Loucy (cell line): ENCODE measurements at regions not wholly inside any gene's neighbourhood (a gene's known extent, or its start where the extent isn't known, plus 50 kb on each side); places are given as distances from the start of the nearest gene placed in this dataset.

Experiments
- H2AFZ ChIP-seq: fragments of 200-600 bp; sonication (generic); 2 replicates; pipeline ENCODE4 v1.6.0; 2016; ENCODE audit warnings: antibody characterized with exemption, mild to moderate bottlenecking, low read length, moderate library complexity
- H3F3A ChIP-seq: fragments of 200-600 bp; 2 replicates; pipeline ENCODE4 v1.6.0; 2016; ENCODE audit warnings: antibody characterized with exemption, low read depth, mild to moderate bottlenecking
- H3K27me3 ChIP-seq: fragments of 200-600 bp; sonication (generic); 2 replicates; pipeline ENCODE4 v1.6.1; 2014; ENCODE audit warnings: low read length, mild to moderate bottlenecking; ENCODE audit not compliant: insufficient read depth, poor library complexity, severe bottlenecking
- H3K36me3 ChIP-seq: fragments of 200-600 bp; sonication (generic); 2 replicates; pipeline ENCODE4 v1.6.1; 2016; ENCODE audit warnings: low read length; ENCODE audit not compliant: insufficient read depth
- H3K4me1 ChIP-seq: fragments of 200-600 bp; sonication (generic); 2 replicates; pipeline ENCODE4 v1.5.1; 2014; ENCODE audit warnings: low read length, mild to moderate bottlenecking; ENCODE audit not compliant: insufficient read depth, poor library complexity, severe bottlenecking
- H3K4me2 ChIP-seq: fragments of 200-600 bp; sonication (generic); 2 replicates; pipeline ENCODE4 v1.6.0; 2014; ENCODE audit warnings: antibody characterized with exemption, low read length, low read depth, mild to moderate bottlenecking; ENCODE audit not compliant: poor library complexity, severe bottlenecking
- H3K4me3 ChIP-seq: fragments of 200-600 bp; sonication (generic); 2 replicates; pipeline ENCODE4 v1.5.1; 2014; ENCODE audit warnings: low read length, mild to moderate bottlenecking, mixed read lengths; ENCODE audit not compliant: poor library complexity, severe bottlenecking
- H3K79me2 ChIP-seq: fragments of 200-600 bp; sonication (generic); 2 replicates; pipeline ENCODE4 v1.6.1; 2014; ENCODE audit warnings: low read length; ENCODE audit not compliant: insufficient read depth
- H3K9ac ChIP-seq: fragments of 200-600 bp; sonication (generic); 2 replicates; pipeline ENCODE4 v1.6.0; 2014; ENCODE audit warnings: mild to moderate bottlenecking, low read depth, low read length, moderate library complexity; ENCODE audit not compliant: poor library complexity, severe bottlenecking
- H3K9me2 ChIP-seq: fragments of 200-600 bp; sonication (generic); replicated peaks from 2 replicates; pipeline ENCODE4 v1.6.1; 2016; ENCODE audit warnings: low read depth, low read length, mixed read lengths
- H3K9me3 ChIP-seq: fragments of 200-600 bp; sonication (generic); 2 replicates; pipeline ENCODE4 v1.6.1; 2014; ENCODE audit warnings: mild to moderate bottlenecking, antibody characterized with exemption, low read length, low read depth; ENCODE audit not compliant: insufficient read depth
- H4K20me1 ChIP-seq: fragments of 200-600 bp; sonication (generic); 2 replicates; pipeline ENCODE4 v1.6.0; 2014; ENCODE audit warnings: antibody characterized with exemption, low read length, mild to moderate bottlenecking; ENCODE audit not compliant: insufficient read depth, poor library complexity, severe bottlenecking
- EZH2phosphoT487 ChIP-seq: fragments of 200-600 bp; IDR thresholded peaks from 2 replicates; pipeline ENCODE4 v1.6.1; 2018; ENCODE audit warnings: antibody characterized with exemption, mild to moderate bottlenecking, moderate library complexity, borderline replicate concordance
- TF ChIP-seq, protein P1 (sequence below): fragments of 200-600 bp; sonication (generic); conservative IDR thresholded peaks from 2 replicates; pipeline ENCODE4 v1.5.1; 2014; ENCODE audit warnings: mild to moderate bottlenecking, antibody characterized with exemption, low read length

- Histone ChIP-seq H3K9me3 (no peaks in the 10 kb centered on the region), H3K27me3 (no peaks in the 10 kb centered on the region), H3K36me3 (no peaks in the 10 kb centered on the region), H3K79me2 (no peaks in the 10 kb centered on the region), H3K4me2 (no peak overlapping the region), H3K9me2 (no peaks in the 10 kb centered on the region), H3K4me3 (no peak overlapping the region), H3K4me1 (no peaks in the 10 kb centered on the region), H2AFZ (no peak overlapping the region), H3K9ac (no peak overlapping the region), H4K20me1 (no peaks in the 10 kb centered on the region), H3F3A (no peaks in the 10 kb centered on the region)
- TF ChIP-seq, protein P1, sequence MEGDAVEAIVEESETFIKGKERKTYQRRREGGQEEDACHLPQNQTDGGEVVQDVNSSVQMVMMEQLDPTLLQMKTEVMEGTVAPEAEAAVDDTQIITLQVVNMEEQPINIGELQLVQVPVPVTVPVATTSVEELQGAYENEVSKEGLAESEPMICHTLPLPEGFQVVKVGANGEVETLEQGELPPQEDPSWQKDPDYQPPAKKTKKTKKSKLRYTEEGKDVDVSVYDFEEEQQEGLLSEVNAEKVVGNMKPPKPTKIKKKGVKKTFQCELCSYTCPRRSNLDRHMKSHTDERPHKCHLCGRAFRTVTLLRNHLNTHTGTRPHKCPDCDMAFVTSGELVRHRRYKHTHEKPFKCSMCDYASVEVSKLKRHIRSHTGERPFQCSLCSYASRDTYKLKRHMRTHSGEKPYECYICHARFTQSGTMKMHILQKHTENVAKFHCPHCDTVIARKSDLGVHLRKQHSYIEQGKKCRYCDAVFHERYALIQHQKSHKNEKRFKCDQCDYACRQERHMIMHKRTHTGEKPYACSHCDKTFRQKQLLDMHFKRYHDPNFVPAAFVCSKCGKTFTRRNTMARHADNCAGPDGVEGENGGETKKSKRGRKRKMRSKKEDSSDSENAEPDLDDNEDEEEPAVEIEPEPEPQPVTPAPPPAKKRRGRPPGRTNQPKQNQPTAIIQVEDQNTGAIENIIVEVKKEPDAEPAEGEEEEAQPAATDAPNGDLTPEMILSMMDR = no peak
- no peak for TF ChIP-seq EZH2phosphoT487
Observed at GRCh38 chr3:115246461-115247020, 99.5 kb upstream of the ZBTB20 start.

DNA sequence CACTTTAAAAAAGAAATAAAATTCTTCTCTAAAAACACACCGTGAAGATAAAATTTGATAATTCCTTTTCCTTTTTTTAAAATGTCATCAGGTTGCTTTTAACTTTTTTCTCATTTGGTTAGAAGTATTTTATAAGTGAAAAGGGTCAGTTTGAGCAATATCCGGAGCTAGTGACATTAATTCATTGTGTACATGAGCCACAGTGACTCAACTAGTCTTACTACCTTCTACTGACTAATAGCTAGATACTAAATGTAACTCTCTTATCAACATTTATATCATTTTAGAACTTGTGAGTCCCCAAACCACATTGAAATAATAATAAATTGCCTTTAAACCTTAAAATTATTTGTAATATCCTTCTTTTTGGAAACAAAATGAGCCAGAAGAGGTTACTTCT is 101.2 kb upstream of the ZBTB20 start:
- Histone ChIP-seq H3K79me2 (no peaks in the 10 kb centered on the region), H4K20me1 (no peaks in the 10 kb centered on the region), H2AFZ (no peak overlapping the region), H3K9me3 (no peaks in the 10 kb centered on the region), H3K9ac (no peak overlapping the region), H3K4me1 (no peaks in the 10 kb centered on the region), H3F3A (no peaks in the 10 kb centered on the region), H3K36me3 (no peaks in the 10 kb centered on the region), H3K27me3 (no peaks in the 10 kb centered on the region), H3K4me3 (no peak overlapping the region), H3K4me2 (no peak overlapping the region), H3K9me2 (no peaks in the 10 kb centered on the region)
- TF ChIP-seq, protein P1 = no peak
- TF ChIP-seq EZH2phosphoT487 = no peak

- Histone ChIP-seq H3K27me3 (no peaks in the 10 kb centered on the region), H2AFZ (no peak overlapping the region), H3K4me1 (no peaks in the 10 kb centered on the region), H3K9ac (no peak overlapping the region), H3K79me2 (no peaks in the 10 kb centered on the region), H3K36me3 (no peaks in the 10 kb centered on the region), H3K4me2 (no peak overlapping the region), H4K20me1 (no peaks in the 10 kb centered on the region), H3F3A (no peaks in the 10 kb centered on the region), H3K9me2 (no peaks in the 10 kb centered on the region), H3K4me3 (no peak overlapping the region), H3K9me3 (no peaks in the 10 kb centered on the region)
- no peak for TF ChIP-seq EZH2phosphoT487
- TF ChIP-seq, protein P1 = no peak
Observed at GRCh38 chr3:115251509-115251908, 104.4 kb upstream of the ZBTB20 start.
